ENCODE measurements at regions not wholly inside any gene's neighbourhood (a gene's known extent, or its start where the extent isn't known, plus 50 kb on each side); places are given as distances from the start of the nearest gene placed in this dataset.
A peak's percentile ranks its signal among the peaks of the same experiment; 100 is the strongest.

DNA sequence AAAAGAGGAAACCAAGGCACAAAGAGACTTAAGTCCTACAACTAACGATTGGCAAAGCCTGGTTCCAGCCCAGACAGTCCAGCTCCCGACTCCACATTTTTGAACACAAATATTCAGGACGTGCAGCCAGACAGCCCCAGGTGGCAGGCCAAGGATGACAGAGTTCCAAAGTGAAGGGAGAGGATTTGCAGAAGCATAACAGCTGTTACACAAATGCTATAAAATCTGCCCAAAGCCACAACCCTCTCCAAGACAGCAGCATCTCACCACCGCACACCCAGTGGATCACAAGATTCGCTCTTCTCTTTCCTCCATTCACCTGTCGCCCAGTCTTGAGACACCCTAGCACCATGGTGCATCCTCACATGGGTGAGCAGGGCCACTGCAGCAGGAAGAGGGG is 227.1 kb upstream of the ID2 start:
- no peaks in the 10 kb centered on the region for H3K36me3 ChIP-seq
- intact Hi-C loops (cut with DNase I), result no loop called here
- H3K4me3 ChIP-seq (replicated peaks in 1 of 3), result no peak overlapping the region
- no peaks in the 10 kb centered on the region for H3K9me3 ChIP-seq
- 91 to 95% methylated on average over 6 of the region's 6 CpGs for WGBS, 2 donors
- H3K27ac ChIP-seq, result no peak overlapping the region
- DNase-seq, result no peak
- TF ChIP-seq POLR2A (IDR thresholded peaks at IDR 0.05), result no peak
- TF ChIP-seq, protein P1, sequence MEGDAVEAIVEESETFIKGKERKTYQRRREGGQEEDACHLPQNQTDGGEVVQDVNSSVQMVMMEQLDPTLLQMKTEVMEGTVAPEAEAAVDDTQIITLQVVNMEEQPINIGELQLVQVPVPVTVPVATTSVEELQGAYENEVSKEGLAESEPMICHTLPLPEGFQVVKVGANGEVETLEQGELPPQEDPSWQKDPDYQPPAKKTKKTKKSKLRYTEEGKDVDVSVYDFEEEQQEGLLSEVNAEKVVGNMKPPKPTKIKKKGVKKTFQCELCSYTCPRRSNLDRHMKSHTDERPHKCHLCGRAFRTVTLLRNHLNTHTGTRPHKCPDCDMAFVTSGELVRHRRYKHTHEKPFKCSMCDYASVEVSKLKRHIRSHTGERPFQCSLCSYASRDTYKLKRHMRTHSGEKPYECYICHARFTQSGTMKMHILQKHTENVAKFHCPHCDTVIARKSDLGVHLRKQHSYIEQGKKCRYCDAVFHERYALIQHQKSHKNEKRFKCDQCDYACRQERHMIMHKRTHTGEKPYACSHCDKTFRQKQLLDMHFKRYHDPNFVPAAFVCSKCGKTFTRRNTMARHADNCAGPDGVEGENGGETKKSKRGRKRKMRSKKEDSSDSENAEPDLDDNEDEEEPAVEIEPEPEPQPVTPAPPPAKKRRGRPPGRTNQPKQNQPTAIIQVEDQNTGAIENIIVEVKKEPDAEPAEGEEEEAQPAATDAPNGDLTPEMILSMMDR (IDR thresholded peaks at IDR 0.05), result no peak
- peaks cover 8% of the 10 kb centered on the region for H3K27me3 ChIP-seq
- peaks cover 5 to 6% of the 10 kb centered on the region in 2 donors for H3K4me1 ChIP-seq

GRCh38 chr2:8455236-8456150 is 226.4 kb upstream of the ID2 start:
- 82 to 88% methylated on average over 16 to 23 of the region's 23 CpGs for WGBS, 2 donors
- no peak overlapping the region for H3K4me3 ChIP-seq (replicated peaks in 1 of 3)
- intact Hi-C loops (cut with DNase I), result no loop called here
- DNase-seq, result no peak
- peaks cover 8% of the 10 kb centered on the region for H3K27me3 ChIP-seq
- TF ChIP-seq, protein P1 (IDR thresholded peaks at IDR 0.05), result no peak
- peaks cover 5 to 6% of the 10 kb centered on the region in 2 donors for H3K4me1 ChIP-seq
- no peaks in the 10 kb centered on the region for H3K9me3 ChIP-seq
- no peaks in the 10 kb centered on the region for H3K36me3 ChIP-seq
- H3K27ac ChIP-seq, result no peak overlapping the region

DNA sequence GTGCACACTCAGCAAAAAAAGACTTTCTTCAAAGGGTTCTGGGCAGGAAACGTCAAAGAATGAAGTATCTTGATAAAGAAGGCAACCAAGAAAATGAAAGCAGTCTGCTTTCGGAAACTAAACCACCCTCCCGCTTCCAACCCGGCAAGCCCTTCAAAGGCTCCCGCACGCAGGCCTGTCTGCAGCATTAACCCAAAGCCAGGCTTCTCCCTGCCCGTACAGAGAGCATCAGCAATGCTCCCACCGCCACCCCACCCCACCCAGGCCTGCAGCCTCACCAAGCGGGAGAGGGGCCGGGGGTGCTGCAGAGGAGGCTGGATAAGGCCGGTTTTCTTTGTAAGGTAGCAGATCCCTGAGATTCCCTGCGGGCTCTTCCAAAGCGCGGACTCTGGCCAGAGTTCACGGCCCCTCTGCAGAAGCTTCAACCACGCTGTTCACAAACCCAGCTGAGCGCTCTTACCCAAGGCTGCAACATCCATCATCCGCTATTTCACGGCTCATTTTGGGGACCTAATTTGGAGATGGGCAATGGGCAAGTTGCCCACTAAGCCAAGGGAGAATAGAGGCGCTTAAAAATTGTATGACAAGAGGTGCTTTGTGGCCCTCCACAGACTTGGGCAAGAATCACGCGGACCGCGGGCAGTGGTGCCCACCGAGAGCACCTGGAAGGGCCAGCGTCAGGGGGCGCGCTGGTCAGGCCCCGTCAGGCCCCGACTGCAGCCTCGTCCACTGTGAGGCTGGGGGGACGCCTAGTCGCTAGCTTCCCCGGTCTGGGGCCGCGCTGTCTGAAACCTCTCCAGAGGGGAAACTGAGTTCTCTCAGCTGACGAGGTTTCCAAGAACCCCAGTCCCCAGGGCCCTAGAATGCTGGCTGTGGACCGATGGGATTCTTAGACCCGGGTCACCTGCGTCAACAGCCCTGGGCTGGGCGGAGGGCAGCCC is 225.4 kb upstream of the ID2 start:
- Histone ChIP-seq H3K27ac (no peak overlapping the region), H3K4me3 (replicated peaks in 1 of 3) (no peak overlapping the region), H3K36me3 (no peaks in the 10 kb centered on the region), H3K27me3 (peaks cover 8% of the 10 kb centered on the region), H3K4me1 (peaks cover 5 to 6% of the 10 kb centered on the region in 2 donors), H3K9me3 (no peaks in the 10 kb centered on the region)
- no peak for DNase-seq
- 80 to 84% methylated on average over 28 to 32 of the region's 41 CpGs for WGBS, 2 donors
- TF ChIP-seq POLR2A (IDR thresholded peaks at IDR 0.05), result no peak
- TF ChIP-seq, protein P1 (IDR thresholded peaks at IDR 0.05), result no peak
- intact Hi-C loops (cut with DNase I), result no loop called here

GRCh38 chr2:8457092-8457481 is 224.8 kb upstream of the ID2 start:
- peaks cover 5 to 6% of the 10 kb centered on the region in 2 donors for H3K4me1 ChIP-seq
- DNase-seq, result peak in 1 of 2 donors; percentile 11
- H3K4me3 ChIP-seq (replicated peaks in 1 of 3), result peak overlapping the region in 1 of 3 donors; percentile 10
- intact Hi-C loops (cut with DNase I), result no loop called here
- no peak overlapping the region for H3K27ac ChIP-seq
- no peaks in the 10 kb centered on the region for H3K36me3 ChIP-seq
- H3K9me3 ChIP-seq, result no peaks in the 10 kb centered on the region
- 23 to 31% methylated on average over 10 to 14 of the region's 41 CpGs for WGBS, 2 donors
- H3K27me3 ChIP-seq, result peaks cover 8% of the 10 kb centered on the region
- TF ChIP-seq POLR2A (IDR thresholded peaks at IDR 0.05), result no peak
- TF ChIP-seq, protein P1 (IDR thresholded peaks at IDR 0.05), result no peak
